PFSK-1 (cell line): ENCODE measurements at regions not wholly inside any gene's neighbourhood (a gene's known extent, or its start where the extent isn't known, plus 50 kb on each side); places are given as distances from the start of the nearest gene placed in this dataset.

Experiments used
- FOXP2 ChIP-seq: optimal IDR thresholded peaks from 2 replicates; pipeline ENCODE3; 2011; ENCODE audit warnings: borderline replicate concordance, control low read depth, inconsistent platforms; ENCODE audit not compliant: insufficient read depth; ENCODE audit errors: extremely low read length, extremely low read depth
- POLR2AphosphoS5 ChIP-seq: IDR thresholded peaks from 2 replicates; pipeline ENCODE4 v1.6.1; 2012; ENCODE audit warnings: low read depth, mild to moderate bottlenecking, control low read depth, low read length, moderate library complexity
- REST ChIP-seq, 2 experiments: IDR thresholded peaks; 2 replicates each; pipeline versions ENCODE4 v1.6.1 to v1.8.0; 2011 to 2012; ENCODE audit warnings: low read depth in 2 of 2, low read length in 2 of 2, control low read depth in 1 of 2, inconsistent platforms in 1 of 2, mild to moderate bottlenecking in 1 of 2, moderate library complexity in 1 of 2; ENCODE audit not compliant: insufficient read depth in 1 of 2
- SIN3A ChIP-seq: IDR thresholded peaks from 2 replicates; pipeline ENCODE4 v1.6.1; 2012; ENCODE audit warnings: mild to moderate bottlenecking, low read length, moderate library complexity, borderline replicate concordance; ENCODE audit not compliant: insufficient read depth
- TAF1 ChIP-seq: IDR thresholded peaks from 2 replicates; pipeline ENCODE4 v1.6.1; 2012; ENCODE audit warnings: low read length, control low read depth, borderline replicate concordance; ENCODE audit not compliant: insufficient read depth

GRCh38 chr18:65260030-65260429, 490.8 kb upstream of the CDH7 start:
- TF ChIP-seq TAF1 (no peak), REST (IDR thresholded peaks at IDR 0.05; ENCODE audit: insufficient read depth in 1 of 2, low read depth in 2 of 2, low read length in 2 of 2) (no peak), FOXP2 (no peak), POLR2AphosphoS5 (no peak), SIN3A (no peak)

DNA sequence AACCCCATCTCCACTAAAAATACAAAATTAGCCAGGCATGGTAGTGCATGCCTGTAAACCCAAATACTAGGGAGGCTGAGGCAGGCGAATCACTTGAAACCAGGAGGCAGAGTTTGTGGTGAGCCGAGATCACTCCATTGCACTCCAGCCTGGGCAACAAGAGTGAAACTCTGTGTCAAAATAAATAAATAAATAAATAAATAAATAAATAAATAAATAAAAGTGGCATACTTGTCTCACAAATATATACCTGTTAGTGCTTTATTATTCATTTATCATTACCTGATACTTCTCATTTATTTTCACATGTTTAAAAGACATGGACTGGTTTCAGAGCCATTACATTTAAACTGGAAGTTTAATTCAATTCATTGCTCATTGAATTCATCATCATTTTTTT, 491.4 kb upstream of the CDH7 start:
- no peak for TF ChIP-seq TAF1
- TF ChIP-seq POLR2AphosphoS5: no peak
- TF ChIP-seq FOXP2: no peak
- no peak for TF ChIP-seq REST (IDR thresholded peaks at IDR 0.05; ENCODE audit: insufficient read depth in 1 of 2, low read depth in 2 of 2, low read length in 2 of 2)
- TF ChIP-seq SIN3A: no peak

GRCh38 chr18:65257149-65257548, 493.7 kb upstream of the CDH7 start:
- TF ChIP-seq POLR2AphosphoS5 (no peak), REST (IDR thresholded peaks at IDR 0.05; ENCODE audit: insufficient read depth in 1 of 2, low read depth in 2 of 2, low read length in 2 of 2) (no peak), TAF1 (no peak), SIN3A (no peak), FOXP2 (no peak)

GRCh38 chr18:65255417-65255816, 495.4 kb upstream of the CDH7 start:
- TF ChIP-seq SIN3A: no peak

DNA sequence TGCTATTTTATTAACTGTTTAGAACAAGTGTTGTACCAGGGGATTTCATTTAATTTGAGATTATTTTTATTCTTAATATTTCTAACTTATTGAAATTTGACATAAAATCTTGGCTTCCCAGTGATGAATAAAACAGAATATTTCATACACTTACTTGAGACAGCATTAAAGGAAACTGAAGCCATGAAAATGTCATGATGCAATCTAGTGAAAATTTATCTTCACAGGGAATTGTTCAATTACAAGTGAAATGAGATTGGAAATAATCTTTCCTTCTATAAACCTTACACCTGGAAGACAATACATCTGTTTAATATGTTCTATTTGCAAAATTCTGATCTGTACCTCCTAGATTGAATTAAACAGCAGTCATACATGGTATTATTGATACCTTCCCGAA, 511.0 kb upstream of the CDH7 start:
- TF ChIP-seq POLR2AphosphoS5 (no peak), SIN3A (no peak), FOXP2 (no peak), REST (IDR thresholded peaks at IDR 0.05; ENCODE audit: insufficient read depth in 1 of 2, low read depth in 2 of 2, low read length in 2 of 2) (no peak), TAF1 (no peak)
